Transverse colon (tissue), 4 donors: ENCODE measurements at regions not wholly inside any gene's neighbourhood (a gene's known extent, or its start where the extent isn't known, plus 50 kb on each side); places are given as distances from the start of the nearest gene placed in this dataset.

Experiments used
- DNase-seq: peaks from one replicate; pipeline ENCODE4 v3.0.0-alpha.2; 2019
- H3K27ac ChIP-seq, 4 donors: fragments of 200-600 bp; sonication (generic); 2 replicates each; pipeline ENCODE4 v1.5.1; 2016 to 2018; ENCODE audit warnings: inconsistent platforms in 4 of 4
- H3K27me3 ChIP-seq: fragments of 200-600 bp; sonication (generic); 2 replicates; pipeline ENCODE4 v1.5.1; 2017; ENCODE audit warnings: inconsistent platforms
- H3K36me3 ChIP-seq, 4 donors: fragments of 200-600 bp; sonication (generic); 2 replicates each; pipeline ENCODE4 v1.5.1; 2017 to 2019; ENCODE audit warnings: inconsistent platforms in 4 of 4
- H3K4me1 ChIP-seq, 4 donors: fragments of 200-600 bp; sonication (generic); 2 replicates each; pipeline ENCODE4 v1.5.1; 2017 to 2020; ENCODE audit warnings: inconsistent platforms in 4 of 4
- H3K4me3 ChIP-seq, 4 donors: fragments of 200-600 bp; sonication (generic); 1 replicate in 1 of 4; 2 replicates in 3 of 4; pipeline versions ENCODE4 v1.5.1 to v1.6.1; 2017 to 2019; ENCODE audit warnings: inconsistent platforms in 4 of 4
- H3K9me3 ChIP-seq, 2 donors: fragments of 200-600 bp; sonication (generic); 2 replicates each; pipeline ENCODE4 v1.5.1; 2017 to 2019; ENCODE audit warnings: inconsistent platforms in 2 of 2
- EP300 ChIP-seq: sonication (generic); formaldehyde crosslinking; IDR thresholded peaks from one replicate; pipeline ENCODE4 v1.6.1; 2017; ENCODE audit warnings: antibody characterized with exemption, low read depth
- POLR2A ChIP-seq: fragments of 450-650 bp; IDR thresholded peaks from one replicate; pipeline ENCODE4 v1.6.1; 2016; ENCODE audit warnings: antibody characterized with exemption, mild to moderate bottlenecking, moderate library complexity
- POLR2AphosphoS5 ChIP-seq, 3 donors: sonication (generic); formaldehyde crosslinking; IDR thresholded peaks; one replicate each; pipeline ENCODE4 v1.6.1; 2016; ENCODE audit warnings: antibody characterized with exemption in 3 of 3
- WGBS, 2 donors: methylation state at CpG; one replicate each; pipeline ENCODE4 v1.1.5; 2018; ENCODE audit warnings: low coverage in 1 of 2; 5-methylcytosine and 5-hydroxymethylcytosine counted together
- in situ Hi-C, 4 donors: fragments of 200-750 bp; cut with MboI; loops; one replicate each; pipeline versions ENCODE4 v1.15.0 to v1.15.1; 2017; ENCODE audit warnings: low sequenced_read_pairs in 3 of 4, low pct_ligation_motif_present in 1 of 4, low pct_unique_long_range_greater_than_20kb in 1 of 4
- intact Hi-C: fragments of 100-400 bp; cut with DNase I; formaldehyde crosslinking; loops from one replicate; pipeline ENCODE4 v1.15.1; 2023; ENCODE audit warnings: low total_unique reads
- TF ChIP-seq, protein P1 (sequence below), 5 experiments: fragments of 200-600 bp in 3 of 5; fragments of 450-650 bp in 2 of 5; sonication (generic) in 3 of 5; IDR thresholded peaks; 1 replicate in 2 of 5; 2 replicates in 3 of 5; pipeline ENCODE4 v1.5.1; 2016 to 2017; ENCODE audit warnings: antibody characterized with exemption in 5 of 5, inconsistent platforms in 3 of 5, mild to moderate bottlenecking in 2 of 5, moderate library complexity in 1 of 5

DNA sequence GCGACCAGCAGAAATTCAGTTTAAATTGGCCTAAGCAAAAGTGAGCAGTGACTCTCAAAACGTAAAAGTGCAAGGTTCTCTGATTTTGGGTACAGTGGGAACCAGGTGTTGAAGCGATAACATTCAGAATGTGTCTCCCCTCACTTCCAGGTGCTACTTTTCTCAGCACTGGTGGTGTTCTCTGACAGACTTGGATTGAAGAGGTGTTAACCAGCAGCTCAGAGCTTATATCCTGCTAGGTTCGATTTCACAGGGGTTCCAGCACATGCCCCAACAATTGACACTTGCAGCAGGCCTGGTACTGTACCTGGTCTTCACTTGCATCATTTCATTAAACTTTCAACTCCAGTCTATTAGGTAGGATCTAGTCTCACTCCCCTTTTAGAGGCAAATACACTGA, 680.2 kb downstream of the VRK1 start:
- H3K9me3 ChIP-seq = no peaks in the 10 kb centered on the region
- H3K27me3 ChIP-seq = no peaks in the 10 kb centered on the region
- H3K4me1 ChIP-seq = no peaks in the 10 kb centered on the region
- no peak overlapping the region for H3K27ac ChIP-seq
- no peak overlapping the region for H3K4me3 ChIP-seq
- TF ChIP-seq POLR2A (no peak), POLR2AphosphoS5 (IDR thresholded peaks at IDR 0.05) (no peak), EP300 (no peak)
- TF ChIP-seq, protein P1, sequence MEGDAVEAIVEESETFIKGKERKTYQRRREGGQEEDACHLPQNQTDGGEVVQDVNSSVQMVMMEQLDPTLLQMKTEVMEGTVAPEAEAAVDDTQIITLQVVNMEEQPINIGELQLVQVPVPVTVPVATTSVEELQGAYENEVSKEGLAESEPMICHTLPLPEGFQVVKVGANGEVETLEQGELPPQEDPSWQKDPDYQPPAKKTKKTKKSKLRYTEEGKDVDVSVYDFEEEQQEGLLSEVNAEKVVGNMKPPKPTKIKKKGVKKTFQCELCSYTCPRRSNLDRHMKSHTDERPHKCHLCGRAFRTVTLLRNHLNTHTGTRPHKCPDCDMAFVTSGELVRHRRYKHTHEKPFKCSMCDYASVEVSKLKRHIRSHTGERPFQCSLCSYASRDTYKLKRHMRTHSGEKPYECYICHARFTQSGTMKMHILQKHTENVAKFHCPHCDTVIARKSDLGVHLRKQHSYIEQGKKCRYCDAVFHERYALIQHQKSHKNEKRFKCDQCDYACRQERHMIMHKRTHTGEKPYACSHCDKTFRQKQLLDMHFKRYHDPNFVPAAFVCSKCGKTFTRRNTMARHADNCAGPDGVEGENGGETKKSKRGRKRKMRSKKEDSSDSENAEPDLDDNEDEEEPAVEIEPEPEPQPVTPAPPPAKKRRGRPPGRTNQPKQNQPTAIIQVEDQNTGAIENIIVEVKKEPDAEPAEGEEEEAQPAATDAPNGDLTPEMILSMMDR (IDR thresholded peaks at IDR 0.05) = no peak
- WGBS, 2 donors = 60 to 66% methylated on average over 2 to 4 of the region's 4 CpGs
- in situ Hi-C loops (no loop called here), intact Hi-C loops (no loop called here)
- DNase-seq = no peak
- no peaks in the 10 kb centered on the region for H3K36me3 ChIP-seq

DNA sequence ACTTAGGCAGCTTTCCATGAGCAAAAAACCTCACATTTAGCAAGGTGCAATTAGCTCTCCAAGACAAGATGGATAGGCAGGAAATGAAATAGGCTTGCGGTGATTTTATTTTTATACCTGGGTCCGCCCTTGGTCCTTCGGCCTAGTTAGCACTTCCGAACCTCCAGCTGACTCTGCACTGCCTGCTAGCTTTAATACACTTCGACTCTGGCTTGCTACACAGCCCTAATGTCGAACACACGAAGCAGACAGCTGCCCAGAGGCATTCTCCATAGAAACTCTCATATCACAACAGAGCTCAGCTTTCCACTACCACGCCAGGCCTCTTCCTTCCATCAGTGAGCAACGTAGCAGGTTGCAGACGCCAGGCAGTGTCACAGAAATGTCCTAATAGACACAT, 688.0 kb downstream of the VRK1 start:
- in situ Hi-C loops = no loop called here
- 67 to 76% methylated on average over 6 to 10 of the region's 10 CpGs for WGBS, 2 donors
- no peak overlapping the region for H3K4me3 ChIP-seq

DNA sequence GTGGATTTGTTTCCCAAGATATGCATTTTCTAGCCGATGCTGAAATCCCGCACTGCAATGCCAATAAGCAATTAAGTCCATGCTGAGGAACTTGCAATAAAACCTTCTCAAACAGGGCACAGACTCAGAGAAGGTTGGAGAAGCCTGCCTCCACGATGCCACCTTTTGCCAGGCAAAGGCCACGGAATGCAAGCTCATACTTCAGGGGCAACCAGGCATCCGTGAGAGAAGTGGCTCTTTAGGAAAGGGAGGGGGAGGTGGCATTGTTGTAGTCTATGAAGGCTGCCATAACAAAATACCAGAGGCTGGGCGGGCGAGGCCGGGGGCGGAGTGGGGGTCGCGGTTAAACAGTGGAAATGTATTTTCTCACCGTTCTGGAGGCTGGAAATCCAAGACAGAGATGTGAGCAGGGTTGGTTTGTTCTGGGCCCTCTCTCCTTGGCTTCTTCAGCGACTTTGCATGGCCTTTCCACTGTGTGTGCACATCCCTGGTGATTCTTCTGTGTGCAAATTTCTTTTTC, 689.5 kb downstream of the VRK1 start:
- H3K27ac ChIP-seq = no peak overlapping the region
- WGBS, 2 donors = 76 to 92% methylated on average over 4 to 13 of the region's 13 CpGs

More for the DNA sequence above, 688.0 kb downstream of the VRK1 start:
- intact Hi-C loops = no loop called here
- no peaks in the 10 kb centered on the region for H3K36me3 ChIP-seq
- no peaks in the 10 kb centered on the region for H3K9me3 ChIP-seq
- H3K27me3 ChIP-seq = no peaks in the 10 kb centered on the region
- DNase-seq = no peak
- no peak overlapping the region for H3K27ac ChIP-seq
- H3K4me1 ChIP-seq = no peaks in the 10 kb centered on the region
- no peak for TF ChIP-seq POLR2AphosphoS5 (IDR thresholded peaks at IDR 0.05)
- no peak for TF ChIP-seq POLR2A
- TF ChIP-seq EP300 = no peak
- TF ChIP-seq, protein P1 (IDR thresholded peaks at IDR 0.05) = no peak

DNA sequence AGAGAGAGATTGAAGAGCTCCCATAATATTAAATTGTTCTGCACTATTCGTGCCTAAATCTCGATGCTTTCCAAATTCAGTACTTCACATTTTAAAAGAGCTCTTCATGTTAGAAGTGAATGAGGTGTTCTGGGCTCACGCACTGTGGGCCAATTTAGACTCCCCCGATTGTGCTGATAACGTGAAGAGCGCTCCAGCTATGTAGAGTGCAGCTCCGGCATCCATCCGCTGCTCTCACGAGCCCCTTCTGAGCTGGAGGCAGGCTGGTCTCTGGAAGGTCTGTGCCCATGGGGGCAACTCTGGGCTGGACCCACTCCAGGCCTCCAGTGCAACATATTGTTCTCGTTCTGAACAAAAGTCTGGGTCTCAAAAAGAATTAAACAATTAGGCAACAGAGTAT, 692.6 kb downstream of the VRK1 start:
- no peak for TF ChIP-seq EP300
- TF ChIP-seq POLR2AphosphoS5 (IDR thresholded peaks at IDR 0.05) = no peak
- TF ChIP-seq POLR2A = no peak
- TF ChIP-seq, protein P1 (IDR thresholded peaks at IDR 0.05) = no peak
- in situ Hi-C loops = no loop called here
- intact Hi-C loops = no loop called here
- Histone ChIP-seq H3K4me3 (no peak overlapping the region), H3K9me3 (no peaks in the 10 kb centered on the region), H3K27me3 (no peaks in the 10 kb centered on the region), H3K4me1 (no peaks in the 10 kb centered on the region), H3K27ac (no peak overlapping the region), H3K36me3 (no peaks in the 10 kb centered on the region)
- DNase-seq = no peak
- 74 to 89% methylated on average over 2 to 10 of the region's 10 CpGs for WGBS, 2 donors

More for the DNA sequence above, 689.5 kb downstream of the VRK1 start:
- H3K9me3 ChIP-seq = no peaks in the 10 kb centered on the region
- in situ Hi-C loops = no loop called here
- intact Hi-C loops = no loop called here
- no peaks in the 10 kb centered on the region for H3K27me3 ChIP-seq
- no peak for TF ChIP-seq POLR2A
- no peak for TF ChIP-seq EP300
- no peak for TF ChIP-seq POLR2AphosphoS5 (IDR thresholded peaks at IDR 0.05)
- TF ChIP-seq, protein P1 (IDR thresholded peaks at IDR 0.05) = no peak
- DNase-seq = no peak
- no peak overlapping the region for H3K4me3 ChIP-seq
- H3K36me3 ChIP-seq = no peaks in the 10 kb centered on the region
- H3K4me1 ChIP-seq = no peaks in the 10 kb centered on the region
